C4-2B (cell line): ENCODE measurements at regions not wholly inside any gene's neighbourhood (a gene's known extent, or its start where the extent isn't known, plus 50 kb on each side); places are given as distances from the start of the nearest gene placed in this dataset.

Experiments
- ZFX ChIP-seq: fragments of 450-650 bp; IDR thresholded peaks from 2 replicates; pipeline ENCODE4 v1.6.1; 2017
- TF ChIP-seq, protein P1 (sequence below): fragments of 450-650 bp; conservative IDR thresholded peaks from 2 replicates; pipeline ENCODE4 v1.5.1; 2017; ENCODE audit warnings: mild to moderate bottlenecking

DNA sequence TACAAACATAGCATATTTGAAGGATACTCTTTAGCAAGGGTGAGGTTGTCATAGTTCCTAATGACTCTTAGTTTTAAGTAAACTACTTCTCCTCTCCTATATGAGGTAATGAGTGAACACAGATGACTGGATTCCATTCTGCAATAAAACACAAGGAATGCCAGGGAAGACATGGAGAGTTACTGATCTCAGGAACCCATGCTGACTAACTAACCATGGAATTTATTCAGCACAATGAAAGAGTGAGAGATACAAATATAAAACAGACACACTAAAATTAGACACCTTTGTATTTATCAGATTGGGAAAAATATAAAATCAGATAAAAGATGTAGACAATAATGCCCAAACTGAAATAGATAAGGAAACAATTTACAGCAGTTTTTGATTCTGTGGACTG lies 1525.9 kb upstream of the SLC10A2 start:
- TF ChIP-seq, protein P1, sequence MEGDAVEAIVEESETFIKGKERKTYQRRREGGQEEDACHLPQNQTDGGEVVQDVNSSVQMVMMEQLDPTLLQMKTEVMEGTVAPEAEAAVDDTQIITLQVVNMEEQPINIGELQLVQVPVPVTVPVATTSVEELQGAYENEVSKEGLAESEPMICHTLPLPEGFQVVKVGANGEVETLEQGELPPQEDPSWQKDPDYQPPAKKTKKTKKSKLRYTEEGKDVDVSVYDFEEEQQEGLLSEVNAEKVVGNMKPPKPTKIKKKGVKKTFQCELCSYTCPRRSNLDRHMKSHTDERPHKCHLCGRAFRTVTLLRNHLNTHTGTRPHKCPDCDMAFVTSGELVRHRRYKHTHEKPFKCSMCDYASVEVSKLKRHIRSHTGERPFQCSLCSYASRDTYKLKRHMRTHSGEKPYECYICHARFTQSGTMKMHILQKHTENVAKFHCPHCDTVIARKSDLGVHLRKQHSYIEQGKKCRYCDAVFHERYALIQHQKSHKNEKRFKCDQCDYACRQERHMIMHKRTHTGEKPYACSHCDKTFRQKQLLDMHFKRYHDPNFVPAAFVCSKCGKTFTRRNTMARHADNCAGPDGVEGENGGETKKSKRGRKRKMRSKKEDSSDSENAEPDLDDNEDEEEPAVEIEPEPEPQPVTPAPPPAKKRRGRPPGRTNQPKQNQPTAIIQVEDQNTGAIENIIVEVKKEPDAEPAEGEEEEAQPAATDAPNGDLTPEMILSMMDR, result no peak
- no peak for TF ChIP-seq ZFX
